Ishikawa (cell line): ENCODE measurements at regions not wholly inside any gene's neighbourhood (a gene's known extent, or its start where the extent isn't known, plus 50 kb on each side); places are given as distances from the start of the nearest gene placed in this dataset.

Experiments used
- EP300 ChIP-seq: IDR thresholded peaks from 2 replicates; pipeline ENCODE4 v1.6.1; 2012; ENCODE audit warnings: borderline replicate concordance
- FOXM1 ChIP-seq: IDR thresholded peaks from 2 replicates; pipeline ENCODE4 v1.6.1; 2012; ENCODE audit warnings: low read depth, borderline replicate concordance
- MAX ChIP-seq: IDR thresholded peaks from 2 replicates; pipeline ENCODE4 v1.6.1; 2012
- NFIC ChIP-seq: IDR thresholded peaks from 2 replicates; pipeline ENCODE4 v1.6.1; 2012
- RAD21 ChIP-seq: IDR thresholded peaks from 2 replicates; pipeline ENCODE4 v1.6.1; 2012; ENCODE audit warnings: low read depth
- TCF12 ChIP-seq: IDR thresholded peaks from 2 replicates; pipeline ENCODE4 v1.6.1; 2012; ENCODE audit warnings: low read depth
- YY1 ChIP-seq: IDR thresholded peaks from 2 replicates; pipeline ENCODE4 v1.6.1; 2012; ENCODE audit warnings: low read depth

- TF ChIP-seq MAX (no peak), FOXM1 (no peak), EP300 (no peak), TCF12 (no peak), NFIC (no peak), YY1 (no peak), RAD21 (no peak)
These were observed 52.2 kb upstream of the FNDC1 start for GRCh38 chr6:159117046-159117445.
